Psoas muscle (tissue), 7 donors: ENCODE measurements at regions not wholly inside any gene's neighbourhood (a gene's known extent, or its start where the extent isn't known, plus 50 kb on each side); places are given as distances from the start of the nearest gene placed in this dataset.

Source experiments
- ATAC-seq, 4 donors: fragments of 200-7000 bp; cut with Tn5 transposase; one replicate each; pipeline ENCODE4 v1.9.1; 2020; ENCODE audit warnings: moderate library complexity in 3 of 4, mild to moderate bottlenecking in 2 of 4
- DNase-seq, 2 donors: peaks; one replicate each; pipeline ENCODE4 v3.0.0-alpha.2; 2020
- H3K27ac ChIP-seq: fragments of 200-600 bp; one replicate; pipeline ENCODE4 v1.8.0; 2022
- H3K27me3 ChIP-seq, 3 donors: fragments of 200-600 bp in 1 of 3; one replicate each; pipeline versions ENCODE4 v1.6.1 to v1.8.0; 2013 to 2022; ENCODE audit warnings: low read length in 2 of 3, mild to moderate bottlenecking in 2 of 3, moderate library complexity in 1 of 3; ENCODE audit not compliant: insufficient read depth in 3 of 3
- H3K36me3 ChIP-seq, 2 donors: fragments of 200-600 bp in 1 of 2; one replicate each; pipeline versions ENCODE4 v1.6.1 to v1.8.0; 2013 to 2022; ENCODE audit warnings: low read depth in 1 of 2, mild to moderate bottlenecking in 1 of 2, moderate library complexity in 1 of 2; ENCODE audit not compliant: insufficient read depth in 1 of 2
- H3K4me1 ChIP-seq: fragments of 200-600 bp; one replicate; pipeline ENCODE4 v1.8.0; 2022
- H3K4me3 ChIP-seq: fragments of 200-600 bp; one replicate; pipeline ENCODE4 v1.8.0; 2022; ENCODE audit warnings: mild to moderate bottlenecking
- H3K9me3 ChIP-seq: fragments of 200-600 bp; one replicate; pipeline ENCODE4 v1.8.0; 2022
- WGBS, 3 donors: extraction: QIAGEN DNeasy Blood & Tissue Kit; methylation state at CpG; one replicate each; pipeline versions ENCODE4 v1.1.6 to v1.1.7; 2013; 5-methylcytosine and 5-hydroxymethylcytosine counted together
- intact Hi-C, 2 donors: fragments of 100-400 bp; cut with DNase I; formaldehyde crosslinking; loops; one replicate each; pipeline versions ENCODE4 v1.11.0 to v1.14.2; 2022
- TF ChIP-seq, protein P1 (sequence below): fragments of 200-600 bp; IDR thresholded peaks from one replicate; pipeline ENCODE4 v1.8.0; 2022; ENCODE audit warnings: antibody characterized with exemption
- donor health status: healthy with polysubstance abuse.
- donor health status: DM: no; HTN: no; CAD: no; lungs with moderate emphysema.
- donor health status: Bipolar disorder and iron deficiency.
- donor health status: healthy.
- donor health status: DM: yes; HTN: yes; CAD: no.
- donor health status: DM: no; HTN: no; CAD: no.
- donor health status: DM: yes; HTN: yes; CAD: no.

DNA sequence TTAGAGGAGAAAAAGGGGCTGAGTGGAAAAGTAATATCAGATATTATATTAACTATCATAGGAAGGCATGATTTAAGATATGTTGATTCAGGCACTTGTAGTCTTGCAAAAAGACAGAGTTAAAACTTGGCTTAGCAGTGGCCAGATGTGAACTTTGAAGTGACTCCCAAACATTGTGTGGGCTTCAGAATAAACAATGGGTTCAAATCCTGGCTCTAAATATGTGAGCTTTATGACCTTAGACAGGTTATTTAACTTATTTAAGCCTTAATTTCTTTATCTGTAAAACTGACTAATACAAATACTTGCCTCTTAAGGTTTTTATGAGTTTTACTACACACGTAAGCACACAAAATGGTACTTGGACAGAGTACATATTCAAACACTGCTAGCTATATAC, 85.9 kb downstream of the TNFSF18 start:
- H3K9me3 ChIP-seq, result no peaks in the 10 kb centered on the region
- intact Hi-C loops, result no loop called here
- no peaks in the 10 kb centered on the region for H3K4me1 ChIP-seq
- H3K4me3 ChIP-seq, result no peak overlapping the region
- H3K27me3 ChIP-seq, result no peaks in the 10 kb centered on the region
- ATAC-seq, result no peak
- H3K27ac ChIP-seq, result no peak overlapping the region
- H3K36me3 ChIP-seq, result no peaks in the 10 kb centered on the region
- TF ChIP-seq, protein P1, sequence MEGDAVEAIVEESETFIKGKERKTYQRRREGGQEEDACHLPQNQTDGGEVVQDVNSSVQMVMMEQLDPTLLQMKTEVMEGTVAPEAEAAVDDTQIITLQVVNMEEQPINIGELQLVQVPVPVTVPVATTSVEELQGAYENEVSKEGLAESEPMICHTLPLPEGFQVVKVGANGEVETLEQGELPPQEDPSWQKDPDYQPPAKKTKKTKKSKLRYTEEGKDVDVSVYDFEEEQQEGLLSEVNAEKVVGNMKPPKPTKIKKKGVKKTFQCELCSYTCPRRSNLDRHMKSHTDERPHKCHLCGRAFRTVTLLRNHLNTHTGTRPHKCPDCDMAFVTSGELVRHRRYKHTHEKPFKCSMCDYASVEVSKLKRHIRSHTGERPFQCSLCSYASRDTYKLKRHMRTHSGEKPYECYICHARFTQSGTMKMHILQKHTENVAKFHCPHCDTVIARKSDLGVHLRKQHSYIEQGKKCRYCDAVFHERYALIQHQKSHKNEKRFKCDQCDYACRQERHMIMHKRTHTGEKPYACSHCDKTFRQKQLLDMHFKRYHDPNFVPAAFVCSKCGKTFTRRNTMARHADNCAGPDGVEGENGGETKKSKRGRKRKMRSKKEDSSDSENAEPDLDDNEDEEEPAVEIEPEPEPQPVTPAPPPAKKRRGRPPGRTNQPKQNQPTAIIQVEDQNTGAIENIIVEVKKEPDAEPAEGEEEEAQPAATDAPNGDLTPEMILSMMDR, result no peak
- DNase-seq, result no peak
- 81 to 95% (median 91%) methylated on average over 1 of the region's 1 CpG for WGBS, 3 donors

DNA sequence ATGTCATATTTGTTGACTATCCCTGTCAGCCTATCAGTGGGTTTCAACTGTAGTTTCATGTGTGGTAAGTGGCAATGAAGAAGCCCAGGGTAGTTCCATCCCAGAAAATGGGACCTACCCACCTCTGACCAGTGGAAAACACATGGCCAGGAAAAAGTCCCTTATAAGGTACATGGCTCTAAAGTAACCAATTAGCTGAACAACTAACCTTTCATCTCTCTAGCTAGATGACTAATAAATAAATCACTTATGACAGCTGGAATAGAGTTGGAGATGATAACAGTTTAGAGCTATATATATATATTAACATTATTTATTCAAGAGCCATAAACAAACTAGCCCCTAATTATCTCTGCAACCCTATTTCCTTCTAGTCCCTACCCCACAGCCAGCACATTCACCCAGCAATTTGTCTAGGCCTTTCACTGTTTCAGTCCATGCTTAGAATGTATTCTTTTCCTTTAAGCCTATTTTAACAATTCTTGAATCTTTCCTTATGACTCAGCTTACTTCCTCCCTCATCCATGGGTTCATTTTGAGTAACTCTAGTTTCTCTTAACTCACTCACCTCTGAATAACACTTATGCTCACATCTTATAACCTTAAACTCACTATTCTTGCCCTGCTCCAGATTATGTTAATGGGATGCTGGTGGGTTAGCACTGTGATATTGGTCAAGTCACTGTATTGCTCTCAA, 83.7 kb downstream of the TNFSF18 start:
- DNase-seq, result no peak
- no peak overlapping the region for H3K27ac ChIP-seq
- H3K27me3 ChIP-seq, result no peaks in the 10 kb centered on the region
- ATAC-seq, result no peak
- no peak overlapping the region for H3K4me3 ChIP-seq
- H3K9me3 ChIP-seq, result no peaks in the 10 kb centered on the region
- intact Hi-C loops, result no loop called here
- H3K36me3 ChIP-seq, result no peaks in the 10 kb centered on the region
- H3K4me1 ChIP-seq, result no peaks in the 10 kb centered on the region
- TF ChIP-seq, protein P1, result no peak

DNA sequence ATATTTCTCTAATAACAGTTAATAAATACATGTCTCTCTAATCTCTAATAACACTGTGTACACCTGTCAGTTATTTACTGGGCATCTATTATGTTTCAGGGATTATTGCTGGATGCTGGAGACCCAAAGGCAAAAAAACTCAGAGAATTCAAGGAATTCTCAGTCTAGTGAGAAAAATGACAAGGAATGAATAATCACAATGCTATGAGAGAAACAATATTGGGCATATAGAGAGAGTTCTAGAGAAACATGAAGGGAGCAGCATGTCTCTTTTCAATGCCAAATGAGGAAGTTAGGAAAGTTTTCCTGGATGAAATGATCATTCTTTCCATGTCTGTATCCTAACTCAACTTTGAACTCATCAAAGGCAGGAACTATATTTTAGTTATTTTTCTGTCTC, 82.8 kb downstream of the TNFSF18 start:
- no peak for ATAC-seq
- intact Hi-C loops, result no loop called here

DNA sequence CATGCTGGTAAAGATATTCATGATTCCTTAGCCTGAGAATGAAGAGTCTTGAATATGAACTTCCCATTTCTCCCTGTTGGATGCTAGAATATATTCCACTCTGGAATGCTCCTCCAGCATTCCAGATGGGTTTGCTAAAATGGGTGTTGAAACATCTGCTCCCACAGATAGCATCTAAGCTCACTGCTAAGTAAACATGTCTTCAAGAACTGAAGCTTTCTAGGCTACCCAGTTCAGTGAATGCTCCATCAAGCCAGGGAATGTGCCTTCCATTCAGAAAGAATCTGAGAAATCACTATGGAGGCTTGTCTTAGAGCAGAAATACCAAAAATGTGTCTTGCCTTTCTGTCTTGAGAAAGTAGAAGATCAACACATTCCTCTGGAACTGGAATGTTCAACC, 81.1 kb downstream of the TNFSF18 start:
- no peaks in the 10 kb centered on the region for H3K36me3 ChIP-seq
- H3K4me3 ChIP-seq, result no peak overlapping the region
- H3K27me3 ChIP-seq, result no peaks in the 10 kb centered on the region
- DNase-seq, result no peak
- no peak overlapping the region for H3K27ac ChIP-seq
- no peaks in the 10 kb centered on the region for H3K4me1 ChIP-seq
- intact Hi-C loops, result no loop called here
- ATAC-seq, result no peak
- TF ChIP-seq, protein P1, result no peak
- no peaks in the 10 kb centered on the region for H3K9me3 ChIP-seq

More for the DNA sequence above, 82.8 kb downstream of the TNFSF18 start:
- no peak overlapping the region for H3K27ac ChIP-seq
- H3K4me3 ChIP-seq, result no peak overlapping the region
- TF ChIP-seq, protein P1, result no peak
- H3K9me3 ChIP-seq, result no peaks in the 10 kb centered on the region
- no peak for DNase-seq
- H3K27me3 ChIP-seq, result no peaks in the 10 kb centered on the region
- no peaks in the 10 kb centered on the region for H3K36me3 ChIP-seq
- no peaks in the 10 kb centered on the region for H3K4me1 ChIP-seq

DNA sequence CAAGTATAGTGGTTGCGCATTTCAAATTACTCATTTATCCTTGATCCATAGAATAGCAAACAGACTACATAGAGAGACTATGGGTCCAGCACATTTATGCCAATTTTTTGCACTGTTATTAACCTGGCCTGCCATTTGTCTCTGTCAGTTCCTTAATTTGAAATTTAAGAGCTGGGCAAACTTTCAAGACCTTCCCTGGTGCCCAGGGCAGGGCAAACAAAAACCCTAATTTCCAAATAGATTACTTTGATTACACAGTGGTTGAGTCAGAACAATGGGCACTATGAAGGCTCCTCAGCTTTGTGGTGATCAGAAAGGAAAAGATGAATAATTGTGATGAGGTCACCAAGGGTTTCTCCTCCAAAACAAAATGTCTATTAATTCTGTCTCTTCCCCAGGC, 80.6 kb downstream of the TNFSF18 start:
- no peaks in the 10 kb centered on the region for H3K27me3 ChIP-seq
- ATAC-seq, result no peak
- TF ChIP-seq, protein P1, result no peak

More for the DNA sequence above, 80.6 kb downstream of the TNFSF18 start:
- Histone ChIP-seq H3K27ac (no peak overlapping the region), H3K4me1 (no peaks in the 10 kb centered on the region), H3K36me3 (no peaks in the 10 kb centered on the region), H3K9me3 (no peaks in the 10 kb centered on the region), H3K4me3 (no peak overlapping the region)
- intact Hi-C loops, result no loop called here
- 97 to 99% (median 97%) methylated on average over 1 of the region's 1 CpG for WGBS, 3 donors
- no peak for DNase-seq
